Natural killer cell (primary cell): ENCODE measurements at regions not wholly inside any gene's neighbourhood (a gene's known extent, or its start where the extent isn't known, plus 50 kb on each side); places are given as distances from the start of the nearest gene placed in this dataset.

Experiments
- ATAC-seq, 3 donors: fragments of 150-1000 bp in 2 of 3; fragments of 200-7000 bp in 1 of 3; cut with Tn5 transposase; 1 replicate in 1 of 3; 2 replicates in 2 of 3; pipeline ENCODE4 v1.10.0; 2021; ENCODE audit warnings: mild to moderate bottlenecking in 2 of 3, moderate library complexity in 2 of 3
- DNase-seq, 2 donors: peaks; one replicate each; pipeline versions ENCODE4 v3.0.0 to v3.0.0-alpha.2; 2013 to 2021; ENCODE audit warnings: mixed read lengths in 1 of 2
- H3K27ac ChIP-seq: one replicate; pipeline ENCODE4 v1.5.1; 2013; ENCODE audit warnings: mild to moderate bottlenecking, low read length
- H3K27me3 ChIP-seq: one replicate; pipeline ENCODE4 v1.6.1; 2013; ENCODE audit warnings: low read length; ENCODE audit not compliant: control insufficient read depth, insufficient read depth
- H3K36me3 ChIP-seq: one replicate; pipeline ENCODE4 v1.6.1; 2013; ENCODE audit warnings: low read length; ENCODE audit not compliant: control insufficient read depth, insufficient read depth
- H3K4me1 ChIP-seq: one replicate; pipeline ENCODE4 v1.6.1; 2013; ENCODE audit warnings: low read length; ENCODE audit not compliant: control insufficient read depth, insufficient read depth
- H3K4me3 ChIP-seq: one replicate; pipeline ENCODE4 v1.5.1; 2013; ENCODE audit warnings: low read length
- H3K9me3 ChIP-seq: one replicate; pipeline ENCODE4 v1.6.1; 2013; ENCODE audit warnings: low read length; ENCODE audit not compliant: control insufficient read depth, insufficient read depth
- H3K27ac Mint-ChIP-seq, 2 donors: one replicate each; pipeline ENCODE4 v1.8.0; 2022; ENCODE audit warnings: mild to moderate bottlenecking in 2 of 2, mixed read lengths in 2 of 2, moderate library complexity in 1 of 2
- H3K27me3 Mint-ChIP-seq, 2 donors: one replicate each; pipeline ENCODE4 v1.8.0; 2022; ENCODE audit warnings: low read depth in 2 of 2, mixed read lengths in 2 of 2
- H3K36me3 Mint-ChIP-seq: one replicate; pipeline ENCODE4 v1.8.0; 2022; ENCODE audit warnings: mixed read lengths
- H3K4me1 Mint-ChIP-seq, 2 donors: one replicate each; pipeline ENCODE4 v1.8.0; 2022; ENCODE audit warnings: mixed read lengths in 2 of 2
- H3K4me3 Mint-ChIP-seq: one replicate; pipeline ENCODE4 v1.8.0; 2022; ENCODE audit warnings: mild to moderate bottlenecking, moderate library complexity, mixed read lengths
- H3K9me3 Mint-ChIP-seq, 2 donors: one replicate each; pipeline ENCODE4 v1.8.0; 2022; ENCODE audit warnings: mixed read lengths in 2 of 2
- CTCF ChIP-seq: fragments of 200-600 bp; IDR thresholded peaks from one replicate; pipeline ENCODE4 v1.8.0; 2022; ENCODE audit warnings: antibody characterized with exemption
- whole genome bisulfite sequencing: methylation state at CpG from one replicate; pipeline ENCODE4 v1.1.7; 2013; ENCODE audit warnings: missing lambda C conversion rate; ENCODE audit not compliant: insufficient coverage; 5-methylcytosine and 5-hydroxymethylcytosine counted together
- intact Hi-C: fragments of 100-400 bp; cut with micrococcal nuclease; formaldehyde crosslinking; loops from one replicate; pipeline ENCODE4 v1.14.2; 2022

- WGBS = 83% methylated on average over 2 of the region's 3 CpGs
- DNase-seq (no peak), ATAC-seq (no peak)
- Mint-ChIP-seq H3K4me3 (no peak overlapping the region), H3K27me3 (no peaks in the 10 kb centered on the region), H3K36me3 (no peaks in the 10 kb centered on the region), H3K4me1 (no peaks in the 10 kb centered on the region), H3K27ac (no peak overlapping the region), H3K9me3 (peaks cover 4 to 7% of the 10 kb centered on the region in 2 donors)
- Histone ChIP-seq H3K4me3 (no peak overlapping the region), H3K27me3 (no peaks in the 10 kb centered on the region), H3K4me1 (no peaks in the 10 kb centered on the region), H3K36me3 (no peaks in the 10 kb centered on the region), H3K27ac (no peak overlapping the region), H3K9me3 (no peaks in the 10 kb centered on the region)
- intact Hi-C loops = no loop called here
- TF ChIP-seq CTCF = no peak
These were observed 212.9 kb upstream of the ARPP21 start for GRCh38 chr3:35426366-35426958.

GRCh38 chr3:35437381-35437780 lies 201.9 kb upstream of the ARPP21 start:
- no peak overlapping the region for H3K27ac ChIP-seq
- H3K36me3 ChIP-seq = no peaks in the 10 kb centered on the region
- Mint-ChIP-seq H3K27ac (no peak overlapping the region), H3K4me3 (no peak overlapping the region), H3K9me3 (peaks cover 14 to 20% of the 10 kb centered on the region in 2 donors), H3K27me3 (no peaks in the 10 kb centered on the region), H3K36me3 (no peaks in the 10 kb centered on the region), H3K4me1 (no peaks in the 10 kb centered on the region)
- no peaks in the 10 kb centered on the region for H3K27me3 ChIP-seq
- intact Hi-C loops = no loop called here
- no peaks in the 10 kb centered on the region for H3K4me1 ChIP-seq
- WGBS = 81% methylated on average over 1 of the region's 1 CpG
- peaks cover 10% of the 10 kb centered on the region for H3K9me3 ChIP-seq
- ATAC-seq (no peak), DNase-seq (no peak)
- TF ChIP-seq CTCF = no peak
- H3K4me3 ChIP-seq = no peak overlapping the region

GRCh38 chr3:35438101-35438500 lies 201.2 kb upstream of the ARPP21 start:
- Mint-ChIP-seq H3K36me3 (no peaks in the 10 kb centered on the region), H3K4me1 (no peaks in the 10 kb centered on the region), H3K27me3 (no peaks in the 10 kb centered on the region), H3K4me3 (no peak overlapping the region), H3K27ac (no peak overlapping the region), H3K9me3 (peaks cover 14 to 18% of the 10 kb centered on the region in 2 donors)
- Histone ChIP-seq H3K27ac (no peak overlapping the region), H3K36me3 (no peaks in the 10 kb centered on the region), H3K9me3 (peaks cover 10% of the 10 kb centered on the region), H3K4me3 (no peak overlapping the region), H3K4me1 (no peaks in the 10 kb centered on the region), H3K27me3 (no peaks in the 10 kb centered on the region)
- DNase-seq = no peak
- intact Hi-C loops = no loop called here
- no peak for ATAC-seq
- 83% methylated on average over 1 of the region's 1 CpG for WGBS
- TF ChIP-seq CTCF = no peak

GRCh38 chr3:35439663-35440062 lies 199.7 kb upstream of the ARPP21 start:
- DNase-seq = no peak
- TF ChIP-seq CTCF = no peak
- Mint-ChIP-seq H3K4me3 (no peak overlapping the region), H3K27ac (no peak overlapping the region), H3K4me1 (no peaks in the 10 kb centered on the region), H3K27me3 (no peaks in the 10 kb centered on the region), H3K36me3 (no peaks in the 10 kb centered on the region), H3K9me3 (peaks cover 23 to 27% of the 10 kb centered on the region in 2 donors)
- WGBS = 88% methylated on average over 5 of the region's 5 CpGs
- Histone ChIP-seq H3K4me1 (no peaks in the 10 kb centered on the region), H3K4me3 (no peak overlapping the region), H3K27ac (no peak overlapping the region), H3K27me3 (no peaks in the 10 kb centered on the region), H3K9me3 (peaks cover 10% of the 10 kb centered on the region), H3K36me3 (no peaks in the 10 kb centered on the region)
- intact Hi-C loops = no loop called here
- ATAC-seq = no peak
